SK-N-SH treated with all-trans-retinoic acid at 6 μM for 48 hours (cell line): ENCODE measurements at regions not wholly inside any gene's neighbourhood (a gene's known extent, or its start where the extent isn't known, plus 50 kb on each side); places are given as distances from the start of the nearest gene placed in this dataset.

Experiments used
- ATAC-seq: fragments of 200-7000 bp; cut with Tn5 transposase; 3 replicates; pipeline ENCODE4 v1.9.1; 2020; ENCODE audit warnings: mild to moderate bottlenecking, moderate library complexity
- ARNTL ChIP-seq: fragments of 450-650 bp; formaldehyde crosslinking; IDR thresholded peaks from 2 replicates; pipeline ENCODE4 v1.5.0; 2020; ENCODE audit warnings: low read depth, mild to moderate bottlenecking, moderate library complexity, borderline replicate concordance
- BACH2 ChIP-seq: fragments of 250-450 bp; sonication (Bioruptor Pico); IDR thresholded peaks from 2 replicates; pipeline ENCODE4 v1.9.0; 2021; ENCODE audit warnings: mild to moderate bottlenecking, borderline replicate concordance
- CSDC2 ChIP-seq: fragments of 250-450 bp; sonication (Bioruptor Pico); IDR thresholded peaks from 2 replicates; pipeline ENCODE4 v1.5.0; 2020; ENCODE audit warnings: mild to moderate bottlenecking, moderate library complexity
- CSRNP3 ChIP-seq: fragments of 250-450 bp; sonication (Bioruptor Pico); IDR thresholded peaks from 2 replicates; pipeline ENCODE4 v1.5.1; 2021; ENCODE audit warnings: mild to moderate bottlenecking, moderate library complexity
- GLIS3 ChIP-seq: fragments of 250-450 bp; sonication (Bioruptor Pico); IDR thresholded peaks from 2 replicates; pipeline ENCODE4 v1.5.0; 2020; ENCODE audit warnings: mild to moderate bottlenecking, moderate library complexity
- ISL1 ChIP-seq: fragments of 250-450 bp; sonication (Bioruptor Pico); IDR thresholded peaks from 2 replicates; pipeline ENCODE4 v2.1.2; 2022; ENCODE audit warnings: mild to moderate bottlenecking, moderate library complexity
- OSR1 ChIP-seq: fragments of 250-450 bp; sonication (Bioruptor Pico); IDR thresholded peaks from 2 replicates; pipeline ENCODE4 v1.8.0; 2022; ENCODE audit warnings: moderate library complexity, mild to moderate bottlenecking, inconsistent platforms
- PPARA ChIP-seq: fragments of 250-450 bp; sonication (Bioruptor Pico); IDR thresholded peaks from 2 replicates; pipeline ENCODE4 v1.5.0; 2020; ENCODE audit warnings: mild to moderate bottlenecking, borderline replicate concordance
- RARB ChIP-seq: fragments of 250-450 bp; sonication (Bioruptor Pico); IDR thresholded peaks from 2 replicates; pipeline ENCODE4 v1.8.0; 2021; ENCODE audit warnings: mild to moderate bottlenecking, moderate library complexity
- SNAI2 ChIP-seq: fragments of 250-450 bp; sonication (Bioruptor Pico); IDR thresholded peaks from 2 replicates; pipeline ENCODE4 v1.5.0; 2020; ENCODE audit warnings: mild to moderate bottlenecking, moderate library complexity
- TCF4 ChIP-seq: fragments of 250-450 bp; sonication (Bioruptor Pico); IDR thresholded peaks from 2 replicates; pipeline ENCODE4 v1.8.0; 2021; ENCODE audit warnings: mild to moderate bottlenecking, moderate library complexity, borderline replicate concordance
- TOX ChIP-seq: fragments of 250-450 bp; sonication (Bioruptor Pico); IDR thresholded peaks from 2 replicates; pipeline ENCODE4 v1.8.0; 2021; ENCODE audit warnings: mild to moderate bottlenecking, moderate library complexity, borderline replicate concordance
- ZFP3 ChIP-seq: fragments of 250-450 bp; sonication (Bioruptor Pico); IDR thresholded peaks from 2 replicates; pipeline ENCODE4 v1.5.0; 2020; ENCODE audit warnings: mild to moderate bottlenecking, moderate library complexity
- ZFP30 ChIP-seq: fragments of 450-650 bp; formaldehyde crosslinking; IDR thresholded peaks from 2 replicates; pipeline ENCODE4 v1.5.0; 2022; ENCODE audit warnings: mild to moderate bottlenecking, moderate library complexity
- ZNF565 ChIP-seq: fragments of 450-650 bp; formaldehyde crosslinking; conservative IDR thresholded peaks from 2 replicates; pipeline ENCODE4 v1.5.0; 2020; ENCODE audit warnings: low read depth, mild to moderate bottlenecking, moderate library complexity
- ZNF8 ChIP-seq: fragments of 450-650 bp; formaldehyde crosslinking; IDR thresholded peaks from 2 replicates; pipeline ENCODE4 v1.5.0; 2020; ENCODE audit warnings: mild to moderate bottlenecking, moderate library complexity
- TF ChIP-seq, protein P1 (sequence below): fragments of 250-450 bp; sonication (Bioruptor Pico); IDR thresholded peaks from 2 replicates; pipeline ENCODE4 v1.5.1; 2020; ENCODE audit warnings: low read depth, mild to moderate bottlenecking, moderate library complexity
- TF ChIP-seq, protein P2 (sequence below): fragments of 250-450 bp; sonication (Bioruptor Pico); IDR thresholded peaks from 2 replicates; pipeline ENCODE4 v1.8.0; 2020; ENCODE audit warnings: mild to moderate bottlenecking, moderate library complexity, borderline replicate concordance
- TF ChIP-seq, protein P3 (sequence below): fragments of 250-450 bp; sonication (Bioruptor Pico); IDR thresholded peaks from 2 replicates; pipeline ENCODE4 v1.5.0; 2020; ENCODE audit warnings: mild to moderate bottlenecking, moderate library complexity

DNA sequence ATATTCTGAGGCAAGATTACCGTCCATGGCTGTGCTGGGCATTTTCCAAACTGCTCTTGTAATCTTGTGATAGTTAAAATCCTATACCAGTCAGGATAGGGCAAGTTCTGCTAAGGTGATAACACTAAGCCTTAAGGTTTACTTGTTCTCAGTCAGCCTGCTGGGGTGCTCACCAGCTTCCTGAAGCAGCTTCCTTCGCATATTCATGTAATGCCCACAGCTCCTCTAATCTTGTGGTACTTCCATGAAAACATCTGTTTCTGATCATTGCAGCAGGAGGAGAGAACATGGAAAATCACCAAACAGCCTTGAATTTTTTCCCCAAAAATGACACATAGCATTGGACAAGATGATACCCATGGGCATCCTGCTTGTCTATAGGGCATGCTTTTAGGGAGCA lies 473.2 kb downstream of the MED10 start:
- no peak for TF ChIP-seq RARB (CRISPR knock-in tag)
- TF ChIP-seq ZNF8 (CRISPR knock-in tag), result peak; percentile 77
- TF ChIP-seq, all 23 proteins: peak for 1
- no peak for ATAC-seq

- ATAC-seq, result no peak
- TF ChIP-seq TOX (CRISPR knock-in tag) (no peak), ARNTL (CRISPR knock-in tag) (no peak), RARB (CRISPR knock-in tag) (no peak), CSRNP3 (CRISPR knock-in tag) (no peak), ZFP30 (CRISPR knock-in tag) (no peak), PPARA (CRISPR knock-in tag) (no peak), ZNF565 (CRISPR knock-in tag) (no peak), ISL1 (CRISPR knock-in tag) (no peak), ZFP3 (CRISPR knock-in tag) (no peak), SNAI2 (CRISPR knock-in tag) (no peak), CSDC2 (no peak)
- TF ChIP-seq, protein P1, sequence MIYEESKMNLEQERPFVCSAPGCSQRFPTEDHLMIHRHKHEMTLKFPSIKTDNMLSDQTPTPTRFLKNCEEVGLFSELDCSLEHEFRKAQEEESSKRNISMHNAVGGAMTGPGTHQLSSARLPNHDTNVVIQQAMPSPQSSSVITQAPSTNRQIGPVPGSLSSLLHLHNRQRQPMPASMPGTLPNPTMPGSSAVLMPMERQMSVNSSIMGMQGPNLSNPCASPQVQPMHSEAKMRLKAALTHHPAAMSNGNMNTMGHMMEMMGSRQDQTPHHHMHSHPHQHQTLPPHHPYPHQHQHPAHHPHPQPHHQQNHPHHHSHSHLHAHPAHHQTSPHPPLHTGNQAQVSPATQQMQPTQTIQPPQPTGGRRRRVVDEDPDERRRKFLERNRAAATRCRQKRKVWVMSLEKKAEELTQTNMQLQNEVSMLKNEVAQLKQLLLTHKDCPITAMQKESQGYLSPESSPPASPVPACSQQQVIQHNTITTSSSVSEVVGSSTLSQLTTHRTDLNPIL, result no peak
These were observed 474.2 kb downstream of the MED10 start for GRCh38 chr5:5904113-5904512.

- TF ChIP-seq OSR1, result no peak
- TF ChIP-seq CSRNP3 (CRISPR knock-in tag), result no peak
- TF ChIP-seq, protein P2, sequence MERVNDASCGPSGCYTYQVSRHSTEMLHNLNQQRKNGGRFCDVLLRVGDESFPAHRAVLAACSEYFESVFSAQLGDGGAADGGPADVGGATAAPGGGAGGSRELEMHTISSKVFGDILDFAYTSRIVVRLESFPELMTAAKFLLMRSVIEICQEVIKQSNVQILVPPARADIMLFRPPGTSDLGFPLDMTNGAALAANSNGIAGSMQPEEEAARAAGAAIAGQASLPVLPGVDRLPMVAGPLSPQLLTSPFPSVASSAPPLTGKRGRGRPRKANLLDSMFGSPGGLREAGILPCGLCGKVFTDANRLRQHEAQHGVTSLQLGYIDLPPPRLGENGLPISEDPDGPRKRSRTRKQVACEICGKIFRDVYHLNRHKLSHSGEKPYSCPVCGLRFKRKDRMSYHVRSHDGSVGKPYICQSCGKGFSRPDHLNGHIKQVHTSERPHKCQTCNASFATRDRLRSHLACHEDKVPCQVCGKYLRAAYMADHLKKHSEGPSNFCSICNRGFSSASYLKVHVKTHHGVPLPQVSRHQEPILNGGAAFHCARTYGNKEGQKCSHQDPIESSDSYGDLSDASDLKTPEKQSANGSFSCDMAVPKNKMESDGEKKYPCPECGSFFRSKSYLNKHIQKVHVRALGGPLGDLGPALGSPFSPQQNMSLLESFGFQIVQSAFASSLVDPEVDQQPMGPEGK (CRISPR knock-in tag), result no peak
- TF ChIP-seq, protein P1, result no peak
- no peak for TF ChIP-seq TCF4 (CRISPR knock-in tag)
- TF ChIP-seq, protein P3, sequence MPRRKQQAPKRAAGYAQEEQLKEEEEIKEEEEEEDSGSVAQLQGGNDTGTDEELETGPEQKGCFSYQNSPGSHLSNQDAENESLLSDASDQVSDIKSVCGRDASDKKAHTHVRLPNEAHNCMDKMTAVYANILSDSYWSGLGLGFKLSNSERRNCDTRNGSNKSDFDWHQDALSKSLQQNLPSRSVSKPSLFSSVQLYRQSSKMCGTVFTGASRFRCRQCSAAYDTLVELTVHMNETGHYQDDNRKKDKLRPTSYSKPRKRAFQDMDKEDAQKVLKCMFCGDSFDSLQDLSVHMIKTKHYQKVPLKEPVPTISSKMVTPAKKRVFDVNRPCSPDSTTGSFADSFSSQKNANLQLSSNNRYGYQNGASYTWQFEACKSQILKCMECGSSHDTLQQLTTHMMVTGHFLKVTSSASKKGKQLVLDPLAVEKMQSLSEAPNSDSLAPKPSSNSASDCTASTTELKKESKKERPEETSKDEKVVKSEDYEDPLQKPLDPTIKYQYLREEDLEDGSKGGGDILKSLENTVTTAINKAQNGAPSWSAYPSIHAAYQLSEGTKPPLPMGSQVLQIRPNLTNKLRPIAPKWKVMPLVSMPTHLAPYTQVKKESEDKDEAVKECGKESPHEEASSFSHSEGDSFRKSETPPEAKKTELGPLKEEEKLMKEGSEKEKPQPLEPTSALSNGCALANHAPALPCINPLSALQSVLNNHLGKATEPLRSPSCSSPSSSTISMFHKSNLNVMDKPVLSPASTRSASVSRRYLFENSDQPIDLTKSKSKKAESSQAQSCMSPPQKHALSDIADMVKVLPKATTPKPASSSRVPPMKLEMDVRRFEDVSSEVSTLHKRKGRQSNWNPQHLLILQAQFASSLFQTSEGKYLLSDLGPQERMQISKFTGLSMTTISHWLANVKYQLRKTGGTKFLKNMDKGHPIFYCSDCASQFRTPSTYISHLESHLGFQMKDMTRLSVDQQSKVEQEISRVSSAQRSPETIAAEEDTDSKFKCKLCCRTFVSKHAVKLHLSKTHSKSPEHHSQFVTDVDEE, result no peak
- TF ChIP-seq BACH2, result no peak
- no peak for TF ChIP-seq GLIS3 (CRISPR knock-in tag)
- TF ChIP-seq ZFP3 (CRISPR knock-in tag), result no peak
- TF ChIP-seq, all 23 proteins: peak for 0
- ATAC-seq, result no peak
These were observed 475.4 kb downstream of the MED10 start for GRCh38 chr5:5902678-5903646.
